Heart left ventricle (tissue), 16 donors: ENCODE measurements at regions not wholly inside any gene's neighbourhood (a gene's known extent, or its start where the extent isn't known, plus 50 kb on each side); places are given as distances from the start of the nearest gene placed in this dataset.

Source experiments
- ATAC-seq, 4 donors: fragments of 200-7000 bp; cut with Tn5 transposase; one replicate each; pipeline ENCODE4 v1.9.1; 2020 to 2022; ENCODE audit warnings: moderate library complexity in 4 of 4, mild to moderate bottlenecking in 3 of 4, moderate number of reproducible peaks in 1 of 4
- DNase-seq, 5 donors: peaks; one replicate each; pipeline ENCODE4 v3.0.0-alpha.2; 2020
- H3K27ac ChIP-seq, 12 donors: fragments of 200-600 bp; sonication (generic) in 4 of 12; one replicate each; pipeline versions ENCODE4 v1.5.0 to v1.8.0; 2016 to 2022; ENCODE audit warnings: mild to moderate bottlenecking in 2 of 12
- H3K27me3 ChIP-seq, 9 donors: fragments of 200-600 bp; sonication (generic) in 2 of 9; one replicate each; pipeline versions ENCODE4 v1.5.1 to v1.8.0; 2016 to 2022; ENCODE audit warnings: mild to moderate bottlenecking in 3 of 9
- H3K36me3 ChIP-seq, 9 donors: fragments of 200-600 bp; sonication (generic) in 2 of 9; one replicate each; pipeline versions ENCODE4 v1.5.0 to v1.8.0; 2018 to 2022; ENCODE audit warnings: mild to moderate bottlenecking in 2 of 9
- H3K4me1 ChIP-seq, 12 donors: fragments of 200-600 bp; sonication (generic) in 4 of 12; one replicate each; pipeline versions ENCODE4 v1.5.0 to v1.8.0; 2016 to 2022; ENCODE audit warnings: mild to moderate bottlenecking in 3 of 12
- H3K4me3 ChIP-seq, 12 donors: fragments of 200-600 bp; sonication (generic) in 4 of 12; one replicate each; pipeline versions ENCODE4 v1.5.0 to v1.8.0; 2017 to 2022; ENCODE audit warnings: mild to moderate bottlenecking in 9 of 12, moderate library complexity in 4 of 12
- H3K9me3 ChIP-seq, 12 donors: fragments of 200-600 bp; sonication (generic) in 4 of 12; one replicate each; pipeline versions ENCODE4 v1.5.0 to v1.8.0; 2016 to 2022; ENCODE audit warnings: mild to moderate bottlenecking in 1 of 12
- CTCF ChIP-seq, 12 donors: fragments of 200-600 bp; sonication (generic) in 4 of 12; IDR thresholded peaks; one replicate each; pipeline versions ENCODE4 v1.5.0 to v1.8.0; 2018 to 2022; ENCODE audit warnings: antibody characterized with exemption in 12 of 12, mild to moderate bottlenecking in 5 of 12
- POLR2A ChIP-seq, 2 donors: fragments of 450-650 bp; IDR thresholded peaks; one replicate each; pipeline ENCODE4 v1.6.1; 2017; ENCODE audit warnings: antibody characterized with exemption in 2 of 2, mild to moderate bottlenecking in 2 of 2, moderate library complexity in 2 of 2
- WGBS, 4 donors: extraction: QIAGEN DNeasy Blood & Tissue Kit in 2 of 4; methylation state at CpG; one replicate each; pipeline versions ENCODE4 v1.1.5 to v1.1.7; 2013 to 2018; 5-methylcytosine and 5-hydroxymethylcytosine counted together
- intact Hi-C, 10 donors: fragments of 100-400 bp; cut with DNase I; formaldehyde crosslinking; loops; one replicate each; pipeline versions ENCODE4 v1.11.1 to v1.14.2; 2022
- donor health status: ischemic (EF 13 %, LVEDD 7.1; RV severe dilation, severe dysfunction).
- donor health status: healthy with polysubstance abuse.
- donor health status: DM: no; HTN: yes; CAD: no.
- donor health status: DM: no; HTN: no; CAD: no.
- donor health status: ischemic (EF 25% LVEDD 6.9; RV normal size, moderate dysfunction).
- donor health status: ischemic (EF 25% LVEDD 5.7; RV mildly dilated, moderate dysfunction).
- donor health status: healthy.
- donor health status: DM: yes; HTN: yes; CAD: no.
- donor health status: ischemic (EF 35%, LVEDD 5.7; RV mildly dilated, moderate dysfunction).
- donor health status: nonischemic (EF 11% LVEDD 7.7; RV severe dilation, severe dysfunction).
- donor health status: DM: yes; HTN: yes; CAD: no.
- donor health status: PGD.
- donor health status: ischemic (EF 29% LVEDD 5.4; RV normal size, mild dysfunction).
- donor health status: nonischemic (EF 23%, LVEDD 6.1; RV moderate dilation, normal function).

DNA sequence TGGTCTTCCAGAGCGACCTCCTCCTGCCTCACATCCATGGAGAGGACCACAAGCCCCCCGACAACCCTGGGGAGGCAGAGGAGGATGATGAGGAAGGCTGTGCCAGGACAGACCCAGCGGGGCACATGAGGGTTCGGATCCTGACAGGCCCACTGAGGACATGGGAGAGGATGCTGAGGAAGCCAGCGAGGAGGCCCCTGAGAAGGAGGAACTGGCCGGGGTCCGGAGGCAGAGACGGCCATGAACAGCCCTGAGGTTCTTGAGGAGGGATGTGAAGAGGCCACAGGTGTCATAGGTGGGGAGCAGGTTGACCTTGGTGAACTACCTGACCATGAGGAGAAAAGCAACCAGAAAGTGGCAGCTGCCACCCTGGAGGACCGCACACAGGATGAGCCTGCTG lies 54.9 kb upstream of the WNT7A start:
- H3K27me3 ChIP-seq = peaks cover 0 to 17% (median 5%) of the 10 kb centered on the region in 9 donors
- intact Hi-C loops = no loop called here
- no peak for ATAC-seq

GRCh38 chr3:13934315-13934714 lies 54.4 kb upstream of the WNT7A start:
- peaks cover 0 to 3% (median 0%) of the 10 kb centered on the region in 12 donors for H3K9me3 ChIP-seq
- intact Hi-C loops = no loop called here
- no peaks in the 10 kb centered on the region for H3K36me3 ChIP-seq
- no peak for TF ChIP-seq CTCF (IDR thresholded peaks at IDR 0.05)
- TF ChIP-seq POLR2A (IDR thresholded peaks at IDR 0.05) = no peak
- DNase-seq = no peak
- 85 to 88% (median 86%) methylated on average over 16 of the region's 16 CpGs for WGBS, 4 donors
- no peak overlapping the region for H3K4me3 ChIP-seq
- ATAC-seq = peak in 1 of 4 donors; percentile 18
- peaks cover 0 to 17% (median 5%) of the 10 kb centered on the region in 9 donors for H3K27me3 ChIP-seq
- peaks cover 0 to 8% (median 0%) of the 10 kb centered on the region in 12 donors for H3K4me1 ChIP-seq
- H3K27ac ChIP-seq = no peak overlapping the region

More for the DNA sequence above, 54.9 kb upstream of the WNT7A start:
- no peak for DNase-seq
- no peaks in the 10 kb centered on the region for H3K36me3 ChIP-seq
- no peak overlapping the region for H3K27ac ChIP-seq
- no peak overlapping the region for H3K4me3 ChIP-seq
- peaks cover 0 to 3% (median 0%) of the 10 kb centered on the region in 12 donors for H3K9me3 ChIP-seq
- H3K4me1 ChIP-seq = peaks cover 0 to 8% (median 0%) of the 10 kb centered on the region in 12 donors
- WGBS, 4 donors = 86 to 94% (median 91%) methylated on average over 9 of the region's 9 CpGs
- TF ChIP-seq CTCF (IDR thresholded peaks at IDR 0.05) (no peak), POLR2A (IDR thresholded peaks at IDR 0.05) (no peak)

GRCh38 chr3:13932578-13933295 lies 52.9 kb upstream of the WNT7A start:
- Histone ChIP-seq H3K27me3 (peaks cover 0 to 17% (median 5%) of the 10 kb centered on the region in 9 donors), H3K4me1 (peaks cover 0 to 8% (median 0%) of the 10 kb centered on the region in 12 donors), H3K36me3 (no peaks in the 10 kb centered on the region), H3K4me3 (peak overlapping the region; percentile 11 to 61 (median 50)), H3K9me3 (peaks cover 0 to 9% (median 0%) of the 10 kb centered on the region in 12 donors), H3K27ac (peak overlapping the region in 2 of 12 donors; percentile 22 to 45)
- DNase-seq = no peak
- intact Hi-C loops = no loop called here
- 14 to 17% (median 15%) methylated on average over 48 to 70 of the region's 70 CpGs for WGBS, 4 donors
- TF ChIP-seq POLR2A (IDR thresholded peaks at IDR 0.05) = no peak
- no peak for TF ChIP-seq CTCF (IDR thresholded peaks at IDR 0.05)
- ATAC-seq = peak in 3 of 4 donors; percentile 52 to 76 (median 72)

- Histone ChIP-seq H3K9me3 (peaks cover 0 to 9% (median 0%) of the 10 kb centered on the region in 12 donors), H3K4me3 (no peak overlapping the region), H3K36me3 (no peaks in the 10 kb centered on the region), H3K27ac (no peak overlapping the region), H3K4me1 (peaks cover 0 to 8% (median 0%) of the 10 kb centered on the region in 12 donors), H3K27me3 (peaks cover 0 to 17% (median 5%) of the 10 kb centered on the region in 9 donors)
- 94 to 96% (median 95%) methylated on average over 4 of the region's 4 CpGs for WGBS, 4 donors
- ATAC-seq = no peak
- TF ChIP-seq POLR2A (IDR thresholded peaks at IDR 0.05) = no peak
- no peak for TF ChIP-seq CTCF (IDR thresholded peaks at IDR 0.05)
- DNase-seq = no peak
- intact Hi-C loops = no loop called here
Measured at GRCh38 chr3:13931172-13931571, 51.3 kb upstream of the WNT7A start.
